Skeletal muscle tissue (tissue), 3 donors: ENCODE measurements at regions not wholly inside any gene's neighbourhood (a gene's known extent, or its start where the extent isn't known, plus 50 kb on each side); places are given as distances from the start of the nearest gene placed in this dataset.
"Not testable (repeated sequence)": the region's sequence is repeated elsewhere in the genome, so short reads cannot be mapped to it uniquely, and the experiment has no call there.

ENCODE experiments used
- H3K27ac ChIP-seq: one replicate; pipeline ENCODE4 v1.7.0; 2013; ENCODE audit warnings: mild to moderate bottlenecking, low read depth, low read length, inconsistent platforms
- H3K27me3 ChIP-seq, 3 donors: one replicate each; pipeline ENCODE4 v1.7.0; 2013; ENCODE audit warnings: low read length in 3 of 3; ENCODE audit not compliant: control insufficient read depth in 3 of 3, insufficient read depth in 3 of 3
- H3K36me3 ChIP-seq, 3 donors: one replicate each; pipeline ENCODE4 v1.7.0; 2013; ENCODE audit warnings: low read length in 3 of 3; ENCODE audit not compliant: control insufficient read depth in 3 of 3, insufficient read depth in 3 of 3
- H3K4me1 ChIP-seq, 3 donors: one replicate each; pipeline ENCODE4 v1.7.0; 2013; ENCODE audit warnings: low read length in 3 of 3, mild to moderate bottlenecking in 3 of 3; ENCODE audit not compliant: control insufficient read depth in 3 of 3, insufficient read depth in 3 of 3
- H3K4me3 ChIP-seq, 3 donors: one replicate each; pipeline ENCODE4 v1.7.0; 2013; ENCODE audit warnings: low read length in 3 of 3
- H3K9ac ChIP-seq, 3 donors: one replicate each; pipeline ENCODE4 v1.7.0; 2013; ENCODE audit warnings: low read length in 3 of 3, mild to moderate bottlenecking in 3 of 3, moderate library complexity in 2 of 3, low read depth in 1 of 3
- H3K9me3 ChIP-seq, 3 donors: one replicate each; pipeline ENCODE4 v1.7.0; 2013; ENCODE audit warnings: low read length in 3 of 3; ENCODE audit not compliant: control insufficient read depth in 3 of 3
- donor health status: Osteomylitis.

GRCh38 chr2:129379411-129379810, 600.1 kb upstream of the RAB6C start:
- Histone ChIP-seq H3K27ac (no peak overlapping the region), H3K27me3 (no peaks in the 10 kb centered on the region), H3K4me3 (no peak overlapping the region), H3K36me3 (no peaks in the 10 kb centered on the region), H3K9ac (no peak overlapping the region), H3K4me1 (no peaks in the 10 kb centered on the region), H3K9me3 (no peaks in the 10 kb centered on the region)

GRCh38 chr2:129381789-129382188, 597.7 kb upstream of the RAB6C start:
- no peaks in the 10 kb centered on the region for H3K4me1 ChIP-seq
- no peaks in the 10 kb centered on the region for H3K9me3 ChIP-seq
- H3K4me3 ChIP-seq: no peak overlapping the region
- no peaks in the 10 kb centered on the region for H3K27me3 ChIP-seq
- no peak overlapping the region for H3K9ac ChIP-seq
- no peaks in the 10 kb centered on the region for H3K36me3 ChIP-seq
- no peak overlapping the region for H3K27ac ChIP-seq

- no peaks in the 10 kb centered on the region for H3K9me3 ChIP-seq
- no peaks in the 10 kb centered on the region for H3K27me3 ChIP-seq
These were observed 590.6 kb upstream of the RAB6C start for GRCh38 chr2:129388870-129389269.

GRCh38 chr2:129393816-129394215, 585.6 kb upstream of the RAB6C start:
- Histone ChIP-seq H3K4me1 (peaks cover 0 to 3% (median 0%) of the 10 kb centered on the region in 3 donors), H3K4me3 (no peak overlapping the region), H3K27ac (no peak overlapping the region), H3K36me3 (no peaks in the 10 kb centered on the region), H3K9ac (no peak overlapping the region), H3K9me3 (no peaks in the 10 kb centered on the region), H3K27me3 (no peaks in the 10 kb centered on the region)

More at GRCh38 chr2:129388870-129389269, 590.6 kb upstream of the RAB6C start:
- H3K4me3 ChIP-seq: no peak overlapping the region
- H3K36me3 ChIP-seq: no peaks in the 10 kb centered on the region
- H3K4me1 ChIP-seq: no peaks in the 10 kb centered on the region
- no peak overlapping the region for H3K27ac ChIP-seq
- no peak overlapping the region for H3K9ac ChIP-seq

- Histone ChIP-seq H3K27me3 (no peaks in the 10 kb centered on the region), H3K9me3 (no peaks in the 10 kb centered on the region), H3K9ac (no peak overlapping the region), H3K36me3 (no peaks in the 10 kb centered on the region), H3K4me3 (no peak overlapping the region), H3K4me1 (peaks cover 3 to 4% (median 3%) of the 10 kb centered on the region in 3 donors), H3K27ac (no peak overlapping the region)
These were observed 582.4 kb upstream of the RAB6C start for GRCh38 chr2:129396980-129397599.

GRCh38 chr2:129400826-129401225, 578.6 kb upstream of the RAB6C start:
- Histone ChIP-seq H3K27me3 (no peaks in the 10 kb centered on the region), H3K9ac (no peak overlapping the region), H3K27ac (no peak overlapping the region), H3K4me1 (peaks cover 3 to 4% (median 3%) of the 10 kb centered on the region in 3 donors), H3K4me3 (no peak overlapping the region), H3K36me3 (no peaks in the 10 kb centered on the region), H3K9me3 (no peaks in the 10 kb centered on the region)

GRCh38 chr2:129402076-129402475, 577.4 kb upstream of the RAB6C start:
- Histone ChIP-seq H3K36me3 (no peaks in the 10 kb centered on the region), H3K4me1 (peaks cover under 1 to 4% (median 3%) of the 10 kb centered on the region in 3 donors), H3K9me3 (no peaks in the 10 kb centered on the region), H3K9ac (no peak overlapping the region), H3K27me3 (no peaks in the 10 kb centered on the region), H3K27ac (no peak overlapping the region), H3K4me3 (no peak overlapping the region)

- H3K27me3 ChIP-seq: no peaks in the 10 kb centered on the region
- H3K9me3 ChIP-seq: no peaks in the 10 kb centered on the region
- peaks cover 0 to 4% (median 3%) of the 10 kb centered on the region in 3 donors for H3K4me1 ChIP-seq
- H3K36me3 ChIP-seq: no peaks in the 10 kb centered on the region
- H3K27ac ChIP-seq: no peak overlapping the region
- H3K4me3 ChIP-seq: no peak overlapping the region
- H3K9ac ChIP-seq: no peak overlapping the region
These were observed 575.3 kb upstream of the RAB6C start for GRCh38 chr2:129404000-129404685.

- Histone ChIP-seq H3K4me3 (no peak overlapping the region), H3K36me3 (no peaks in the 10 kb centered on the region), H3K27ac (no peak overlapping the region), H3K27me3 (no peaks in the 10 kb centered on the region), H3K4me1 (no peaks in the 10 kb centered on the region), H3K9ac (no peak overlapping the region), H3K9me3 (no peaks in the 10 kb centered on the region)
These were observed 570.9 kb upstream of the RAB6C start for GRCh38 chr2:129408570-129408969.

- not testable (repeated sequence) for H3K4me3 ChIP-seq, H3K9me3 ChIP-seq, H3K36me3 ChIP-seq, H3K27ac ChIP-seq, H3K27me3 ChIP-seq, H3K4me1 ChIP-seq, H3K9ac ChIP-seq
These were observed 562.4 kb upstream of the RAB6C start for GRCh38 chr2:129417041-129417440.
